Mesendoderm (in vitro differentiated cells): ENCODE measurements at regions not wholly inside any gene's neighbourhood (a gene's known extent, or its start where the extent isn't known, plus 50 kb on each side); places are given as distances from the start of the nearest gene placed in this dataset.
"Not testable (repeated sequence)": the region's sequence is repeated elsewhere in the genome, so short reads cannot be mapped to it uniquely, and the experiment has no call there.

Source experiments
- DNase-seq: peaks from one replicate; pipeline ENCODE4 v3.0.0; 2013
- H2AK5ac ChIP-seq: 2 replicates; pipeline ENCODE4 v1.6.1; 2013; ENCODE audit warnings: low read length, inconsistent platforms
- H2BK120ac ChIP-seq: 2 replicates; pipeline ENCODE4 v1.6.1; 2013; ENCODE audit warnings: low read depth, mild to moderate bottlenecking, low read length, moderate library complexity, mixed read lengths
- H2BK15ac ChIP-seq: replicated peaks from 2 replicates; pipeline ENCODE4 v1.6.1; 2013; ENCODE audit warnings: low read depth, mild to moderate bottlenecking, moderate library complexity
- H2BK5ac ChIP-seq: 2 replicates; pipeline ENCODE4 v1.6.1; 2013; ENCODE audit warnings: low read length, inconsistent platforms
- H3K18ac ChIP-seq: 2 replicates; pipeline ENCODE4 v1.6.1; 2013; ENCODE audit warnings: mild to moderate bottlenecking, low read length, mixed read lengths
- H3K23ac ChIP-seq: one replicate; pipeline ENCODE4 v1.6.1; 2013; ENCODE audit warnings: low read length
- H3K27ac ChIP-seq: 2 replicates; pipeline ENCODE4 v1.5.1; 2013; ENCODE audit warnings: low read depth, mild to moderate bottlenecking, inconsistent platforms, low read length, moderate library complexity
- H3K27me3 ChIP-seq: 2 replicates; pipeline ENCODE4 v1.6.1; 2013; ENCODE audit warnings: low read length, control low read depth, mild to moderate bottlenecking, inconsistent platforms; ENCODE audit not compliant: insufficient read depth, poor library complexity
- H3K36me3 ChIP-seq: 2 replicates; pipeline ENCODE4 v1.6.1; 2013; ENCODE audit warnings: low read length, inconsistent platforms; ENCODE audit not compliant: control insufficient read depth, insufficient read depth
- H3K4ac ChIP-seq: one replicate; pipeline ENCODE4 v1.6.1; 2013; ENCODE audit warnings: low read depth, mild to moderate bottlenecking, low read length, moderate library complexity
- H3K4me1 ChIP-seq: 2 replicates; pipeline ENCODE4 v1.6.1; 2013; ENCODE audit warnings: low read depth, low read length, inconsistent platforms; ENCODE audit not compliant: control insufficient read depth
- H3K4me2 ChIP-seq: 2 replicates; pipeline ENCODE4 v1.6.1; 2013; ENCODE audit warnings: low read length
- H3K4me3 ChIP-seq: 2 replicates; pipeline ENCODE4 v1.5.1; 2013; ENCODE audit warnings: mild to moderate bottlenecking, low read length
- H3K56ac ChIP-seq: one replicate; pipeline ENCODE4 v1.6.1; 2013; ENCODE audit warnings: low read length
- H3K79me1 ChIP-seq: 2 replicates; pipeline ENCODE4 v1.6.1; 2013; ENCODE audit warnings: low read length, inconsistent platforms
- H3K79me2 ChIP-seq: 2 replicates; pipeline ENCODE4 v1.6.1; 2013; ENCODE audit warnings: mild to moderate bottlenecking, low read length; ENCODE audit not compliant: control insufficient read depth, insufficient read depth
- H3K9ac ChIP-seq: 2 replicates; pipeline ENCODE4 v1.6.1; 2013; ENCODE audit warnings: low read length, inconsistent platforms
- H4K5ac ChIP-seq: one replicate; pipeline ENCODE4 v1.6.1; 2013; ENCODE audit warnings: low read length
- H4K8ac ChIP-seq: one replicate; pipeline ENCODE4 v1.6.1; 2013; ENCODE audit warnings: low read depth, mild to moderate bottlenecking, control low read depth, low read length, moderate library complexity
- WGBS: extraction: QIAGEN DNeasy Blood & Tissue Kit; methylation state at CpG from one replicate; pipeline ENCODE4 v1.1.7; 2013; ENCODE audit warnings: low lambda C conversion rate, missing lambda C conversion rate; ENCODE audit not compliant: insufficient coverage; ENCODE audit errors: extremely low coverage; 5-methylcytosine and 5-hydroxymethylcytosine counted together

DNA sequence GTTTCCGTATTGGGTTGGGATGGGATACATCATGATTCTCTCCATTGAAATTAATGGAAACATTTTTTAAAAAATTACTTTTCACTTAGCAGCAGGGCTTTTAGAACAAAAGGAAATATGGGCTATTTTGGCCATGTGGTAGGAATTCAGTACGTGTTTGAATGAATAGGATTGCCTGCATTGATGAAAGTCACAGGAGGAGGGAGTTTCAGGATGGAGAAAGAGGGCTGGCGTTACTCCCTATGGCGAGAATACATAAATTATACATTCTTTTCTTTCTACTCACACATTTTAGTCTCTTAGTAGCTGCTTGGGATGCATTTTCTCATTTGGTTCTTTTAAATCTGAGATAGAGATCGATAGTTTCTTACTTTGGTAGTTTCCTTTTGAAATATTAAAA is 100.3 kb upstream of the PDHA1 start:
- no peaks in the 10 kb centered on the region for H3K79me1 ChIP-seq
- no CpG with 5 or more reads among the region's 5 CpGs for WGBS
- no peak overlapping the region for H4K5ac ChIP-seq
- no peak overlapping the region for H3K18ac ChIP-seq
- no peak overlapping the region for H3K27ac ChIP-seq
- H3K79me2 ChIP-seq: no peaks in the 10 kb centered on the region
- H3K27me3 ChIP-seq: no peaks in the 10 kb centered on the region
- H3K36me3 ChIP-seq: no peaks in the 10 kb centered on the region
- H3K56ac ChIP-seq: no peak overlapping the region
- H2BK5ac ChIP-seq: no peak overlapping the region
- DNase-seq: no peak
- H2BK15ac ChIP-seq: no peak overlapping the region
- no peak overlapping the region for H3K9ac ChIP-seq
- no peak overlapping the region for H2AK5ac ChIP-seq
- H4K8ac ChIP-seq: no peak overlapping the region
- H3K4me3 ChIP-seq: no peak overlapping the region
- no peak overlapping the region for H3K4ac ChIP-seq
- H2BK120ac ChIP-seq: no peak overlapping the region
- no peak overlapping the region for H3K23ac ChIP-seq
- H3K4me2 ChIP-seq: no peak overlapping the region
- no peaks in the 10 kb centered on the region for H3K4me1 ChIP-seq

DNA sequence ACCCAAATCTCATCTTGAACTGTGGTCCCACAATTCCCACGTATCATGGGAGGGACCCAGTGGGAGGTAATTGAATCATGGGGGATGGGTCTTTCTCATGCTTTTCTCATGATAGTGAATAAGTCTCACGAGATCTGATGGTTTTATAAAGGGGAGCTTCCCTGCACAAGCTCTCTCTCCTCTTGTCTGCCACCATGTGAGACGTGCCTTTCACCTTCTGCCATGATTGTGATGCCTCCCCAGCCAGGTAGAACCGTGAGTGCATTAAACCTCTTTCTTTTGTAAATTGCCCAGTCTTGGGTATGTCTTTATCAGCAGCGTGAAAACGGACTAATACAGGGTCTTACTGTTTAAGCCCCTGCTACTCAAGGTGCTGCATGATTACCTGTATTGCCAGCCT is 98.8 kb upstream of the PDHA1 start:
- not testable (repeated sequence) for H4K5ac ChIP-seq, H3K27ac ChIP-seq, H3K36me3 ChIP-seq, H2AK5ac ChIP-seq, H3K27me3 ChIP-seq, H3K23ac ChIP-seq, H3K79me1 ChIP-seq, H3K4me1 ChIP-seq, H3K4me3 ChIP-seq, H3K56ac ChIP-seq, H2BK5ac ChIP-seq, H3K9ac ChIP-seq, H3K4me2 ChIP-seq, DNase-seq, H3K18ac ChIP-seq, H3K79me2 ChIP-seq, H2BK15ac ChIP-seq, H3K4ac ChIP-seq, H2BK120ac ChIP-seq, H4K8ac ChIP-seq
- no CpG with 5 or more reads among the region's 6 CpGs for WGBS

DNA sequence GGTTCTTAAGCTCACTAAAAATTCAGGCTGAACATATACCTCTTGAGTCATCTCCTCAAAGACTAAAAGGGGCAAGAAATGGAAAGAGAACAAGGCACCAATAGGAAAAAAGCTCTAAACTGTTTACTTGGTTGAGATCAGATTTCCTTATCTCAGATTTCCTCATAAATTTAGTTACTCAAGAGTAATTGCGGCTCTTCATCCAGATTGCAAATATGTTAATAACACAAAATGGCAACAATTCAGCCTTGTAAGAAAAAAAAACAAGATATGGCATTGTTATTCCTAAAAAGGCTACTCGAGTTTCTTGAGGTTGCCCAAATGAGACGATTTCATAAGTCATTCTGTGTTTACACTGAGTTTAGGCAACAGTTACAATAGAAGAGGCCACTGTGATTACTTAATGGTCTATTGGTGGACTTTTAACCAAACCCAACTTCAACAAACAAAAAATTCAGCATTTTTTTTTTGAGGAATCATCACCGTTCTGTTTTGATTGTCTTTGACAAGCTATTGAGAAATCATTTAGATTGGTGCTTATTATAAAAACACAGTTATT is 97.9 kb upstream of the PDHA1 start:
- Histone ChIP-seq H3K79me1 (no peaks in the 10 kb centered on the region), H3K79me2 (no peaks in the 10 kb centered on the region), H3K27ac (no peak overlapping the region), H3K23ac (no peak overlapping the region), H3K27me3 (no peaks in the 10 kb centered on the region), H3K36me3 (no peaks in the 10 kb centered on the region), H2BK5ac (no peak overlapping the region), H3K18ac (no peak overlapping the region), H2AK5ac (no peak overlapping the region), H4K8ac (no peak overlapping the region), H3K4me1 (no peaks in the 10 kb centered on the region), H2BK15ac (no peak overlapping the region), H3K4ac (no peak overlapping the region), H3K4me2 (no peak overlapping the region), H2BK120ac (no peak overlapping the region), H4K5ac (no peak overlapping the region), H3K4me3 (no peak overlapping the region), H3K9ac (no peak overlapping the region), H3K56ac (no peak overlapping the region)
- no CpG with 5 or more reads among the region's 4 CpGs for WGBS
- no peak for DNase-seq

- Histone ChIP-seq H3K4me3 (no peak overlapping the region), H4K5ac (no peak overlapping the region), H3K27ac (no peak overlapping the region), H2BK120ac (no peak overlapping the region), H2BK5ac (no peak overlapping the region), H3K4ac (no peak overlapping the region), H3K4me1 (no peaks in the 10 kb centered on the region), H4K8ac (no peak overlapping the region), H3K27me3 (no peaks in the 10 kb centered on the region), H3K79me2 (no peaks in the 10 kb centered on the region), H3K9ac (no peak overlapping the region), H2BK15ac (no peak overlapping the region), H3K23ac (no peak overlapping the region), H3K18ac (no peak overlapping the region), H3K56ac (no peak overlapping the region), H2AK5ac (no peak overlapping the region), H3K4me2 (no peak overlapping the region), H3K79me1 (no peaks in the 10 kb centered on the region), H3K36me3 (no peaks in the 10 kb centered on the region)
- no CpG with 5 or more reads among the region's 8 CpGs for WGBS
- no peak for DNase-seq
Observed at GRCh38 chrX:19256986-19257385, 86.7 kb upstream of the PDHA1 start.

DNA sequence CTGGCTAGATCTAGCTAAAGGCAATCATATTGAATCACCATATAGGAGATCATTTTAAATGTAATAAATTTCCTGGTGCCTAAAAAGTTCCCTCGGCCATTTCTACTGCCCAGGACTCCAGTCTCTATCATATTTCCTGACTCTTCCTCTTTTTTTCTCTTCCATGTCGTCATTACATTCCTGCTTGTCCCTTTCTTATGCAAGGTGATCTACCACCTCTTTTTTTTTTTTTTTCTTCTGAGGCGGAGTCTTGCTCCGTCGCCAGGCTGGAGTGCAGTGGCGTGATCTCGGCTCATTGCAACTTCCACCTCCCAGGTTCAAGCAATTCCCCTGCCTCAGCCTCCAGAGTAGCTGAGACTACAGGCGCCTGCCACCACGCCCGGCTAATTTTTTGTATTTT is 82.7 kb upstream of the PDHA1 start:
- H2BK5ac ChIP-seq, H3K27ac ChIP-seq, H3K23ac ChIP-seq, H3K4me1 ChIP-seq, H3K36me3 ChIP-seq, H3K79me2 ChIP-seq, H2BK15ac ChIP-seq, H3K56ac ChIP-seq, H3K18ac ChIP-seq, H3K9ac ChIP-seq, H3K27me3 ChIP-seq, H2AK5ac ChIP-seq, H2BK120ac ChIP-seq, H4K8ac ChIP-seq, H3K4me3 ChIP-seq, H3K79me1 ChIP-seq, H3K4me2 ChIP-seq, H3K4ac ChIP-seq, H4K5ac ChIP-seq: not testable (repeated sequence)
- no CpG with 5 or more reads among the region's 10 CpGs for WGBS
- DNase-seq: peak; percentile 41

DNA sequence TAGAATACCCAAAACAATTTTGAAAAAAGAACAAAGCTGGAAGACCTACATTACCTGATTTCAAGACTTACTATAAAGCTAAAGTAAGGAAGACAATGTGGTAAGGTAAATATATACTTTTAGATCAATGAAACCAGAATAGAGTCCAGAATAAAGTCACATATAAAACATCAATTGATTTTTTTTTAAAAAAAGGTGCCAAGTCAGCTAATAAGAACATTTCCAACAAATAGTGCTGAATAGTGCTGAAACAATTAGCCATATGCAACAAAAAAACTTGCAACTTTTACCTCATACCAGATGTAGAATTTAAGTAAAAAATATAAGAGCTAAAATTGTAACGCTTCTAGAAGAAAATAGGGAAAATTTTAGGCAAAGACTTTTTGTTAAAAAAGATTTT is 73.0 kb upstream of the PDHA1 start:
- Histone ChIP-seq H3K18ac (no peak overlapping the region), H3K56ac (no peak overlapping the region), H3K23ac (no peak overlapping the region), H2AK5ac (no peak overlapping the region), H3K79me1 (no peaks in the 10 kb centered on the region), H4K8ac (no peak overlapping the region), H3K27me3 (no peaks in the 10 kb centered on the region), H2BK120ac (no peak overlapping the region), H3K79me2 (no peaks in the 10 kb centered on the region), H4K5ac (no peak overlapping the region), H2BK5ac (no peak overlapping the region), H3K36me3 (no peaks in the 10 kb centered on the region), H2BK15ac (no peak overlapping the region), H3K4me1 (no peaks in the 10 kb centered on the region), H3K4ac (no peak overlapping the region), H3K27ac (no peak overlapping the region), H3K9ac (no peak overlapping the region), H3K4me3 (no peak overlapping the region), H3K4me2 (no peak overlapping the region)
- no CpG with 5 or more reads among the region's 1 CpG for WGBS
- no peak for DNase-seq
